GM23338 (cell line): ENCODE measurements at regions not wholly inside any gene's neighbourhood (a gene's known extent, or its start where the extent isn't known, plus 50 kb on each side); places are given as distances from the start of the nearest gene placed in this dataset.

Experiments used
- ATAC-seq: fragments of 200-7000 bp; cut with Tn5 transposase; 3 replicates; pipeline ENCODE4 v1.9.1; 2020
- DNase-seq: peaks from one replicate; pipeline ENCODE4 v3.0.0-alpha.2; 2015; ENCODE audit warnings: low spot score
- H2AFZ ChIP-seq: fragments of 200-600 bp; sonication (generic); 2 replicates; pipeline ENCODE4 v1.8.0; 2016; ENCODE audit warnings: antibody characterized with exemption, mild to moderate bottlenecking, moderate library complexity
- H3F3A ChIP-seq: fragments of 200-600 bp; sonication (generic); replicated peaks from 2 replicates; pipeline ENCODE4 v1.8.0; 2017; ENCODE audit warnings: antibody characterized with exemption, mixed run types, low read depth
- H3K27ac ChIP-seq: fragments of 200-600 bp; sonication (generic); 2 replicates; pipeline ENCODE4 v1.6.1; 2016; ENCODE audit warnings: low read depth
- H3K27me3 ChIP-seq: fragments of 200-600 bp; sonication (generic); 2 replicates; pipeline ENCODE4 v1.8.0; 2016; ENCODE audit warnings: mild to moderate bottlenecking, mixed run types, moderate library complexity; ENCODE audit not compliant: insufficient read depth
- H3K36me3 ChIP-seq: fragments of 200-600 bp; sonication (generic); 2 replicates; pipeline ENCODE4 v1.8.0; 2016; ENCODE audit warnings: mild to moderate bottlenecking; ENCODE audit not compliant: insufficient read depth
- H3K4me1 ChIP-seq: fragments of 200-600 bp; sonication (generic); 2 replicates; pipeline ENCODE4 v1.8.0; 2016; ENCODE audit warnings: mild to moderate bottlenecking, moderate library complexity; ENCODE audit not compliant: insufficient read depth
- H3K4me2 ChIP-seq: fragments of 200-600 bp; sonication (generic); 2 replicates; pipeline ENCODE4 v1.7.1; 2017; ENCODE audit warnings: mixed run types
- H3K4me3 ChIP-seq: fragments of 200-600 bp; sonication (generic); 2 replicates; pipeline ENCODE4 v1.6.1; 2016; ENCODE audit warnings: mixed run types
- H3K79me2 ChIP-seq: fragments of 200-600 bp; sonication (generic); replicated peaks from 2 replicates; pipeline ENCODE4 v1.8.0; 2017; ENCODE audit warnings: mild to moderate bottlenecking; ENCODE audit not compliant: insufficient read depth
- H3K9me2 ChIP-seq: fragments of 200-600 bp; sonication (generic); 2 replicates; pipeline ENCODE4 v1.8.0; 2017; ENCODE audit not compliant: insufficient read depth
- H4K20me1 ChIP-seq: fragments of 200-600 bp; sonication (generic); replicated peaks from 2 replicates; pipeline ENCODE4 v1.8.0; 2017; ENCODE audit warnings: mild to moderate bottlenecking; ENCODE audit not compliant: insufficient read depth
- H3K27ac Mint-ChIP-seq: 2 replicates; pipeline ENCODE4 v1.8.0; 2020; ENCODE audit warnings: inconsistent platforms, mild to moderate bottlenecking, moderate library complexity, mixed read lengths
- H3K27me3 Mint-ChIP-seq: 3 replicates; pipeline ENCODE4 v1.8.0; 2022; ENCODE audit warnings: low read depth, mild to moderate bottlenecking, moderate library complexity, mixed read lengths, inconsistent platforms; ENCODE audit not compliant: insufficient read depth, poor library complexity
- H3K36me3 Mint-ChIP-seq: 3 replicates; pipeline ENCODE4 v1.8.0; 2021; ENCODE audit warnings: low read depth, mild to moderate bottlenecking, inconsistent platforms, moderate library complexity, mixed read lengths
- H3K4me1 Mint-ChIP-seq: 3 replicates; pipeline ENCODE4 v1.8.0; 2020; ENCODE audit warnings: mild to moderate bottlenecking, inconsistent platforms, mixed read lengths
- H3K4me3 Mint-ChIP-seq: 3 replicates; pipeline ENCODE4 v1.8.0; 2021; ENCODE audit warnings: moderate library complexity, mild to moderate bottlenecking, inconsistent platforms, mixed read lengths
- H3K9me3 Mint-ChIP-seq: 3 replicates; pipeline ENCODE4 v1.8.0; 2020; ENCODE audit warnings: moderate library complexity, mild to moderate bottlenecking, inconsistent platforms, mixed read lengths
- CREB1 ChIP-seq: fragments of 250-450 bp; sonication (Bioruptor Pico); IDR thresholded peaks from 2 replicates; pipeline ENCODE4 v1.5.0; 2020; ENCODE audit warnings: low read depth, mild to moderate bottlenecking, moderate library complexity
- EZH2 ChIP-seq: fragments of 200-600 bp; sonication (generic); IDR thresholded peaks from one replicate; pipeline ENCODE4 v1.8.0; 2017; ENCODE audit warnings: antibody characterized with exemption, mild to moderate bottlenecking, low read depth; ENCODE audit not compliant: unreplicated experiment
- POLR2AphosphoS5 ChIP-seq: IDR thresholded peaks from 2 replicates; pipeline ENCODE4 v1.6.1; 2016; ENCODE audit warnings: antibody characterized with exemption, low read depth
- ZNF114 ChIP-seq: fragments of 250-450 bp; sonication (Bioruptor Pico); IDR thresholded peaks from 2 replicates; pipeline ENCODE4 v1.5.0; 2020; ENCODE audit warnings: mild to moderate bottlenecking, moderate library complexity
- TF ChIP-seq, protein P1 (sequence below): fragments of 250-450 bp; sonication (Bioruptor Pico); IDR thresholded peaks from 2 replicates; pipeline ENCODE4 v1.5.0; 2020; ENCODE audit warnings: mild to moderate bottlenecking, moderate library complexity
- TF ChIP-seq, protein P2 (sequence below), 2 experiments: fragments of 200-600 bp in 1 of 2; sonication (generic) in 1 of 2; conservative IDR thresholded peaks; 2 replicates each; pipeline versions ENCODE4 v1.5.1 to v1.6.1; 2016 to 2017; ENCODE audit warnings: antibody characterized with exemption in 2 of 2, low read depth in 2 of 2, mild to moderate bottlenecking in 2 of 2, moderate library complexity in 1 of 2

DNA sequence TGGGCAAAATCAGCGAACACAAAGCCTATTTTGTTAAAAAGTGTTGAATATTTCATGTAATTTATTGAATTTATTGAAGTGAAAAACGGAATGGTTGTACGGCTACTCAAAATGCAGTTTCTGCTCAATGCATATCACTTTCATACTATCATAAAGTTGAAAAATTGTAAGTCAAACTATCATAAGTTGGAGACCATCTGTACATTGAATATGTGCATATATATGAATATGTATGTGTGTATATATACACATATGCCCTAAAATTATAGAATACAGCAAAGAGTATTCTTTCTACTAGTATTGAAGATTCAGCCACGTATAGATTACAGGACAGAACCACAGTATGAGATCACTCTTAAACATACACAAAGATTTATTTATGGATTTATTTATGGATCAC, 499.0 kb upstream of the SULF2 start (continued):
- TF ChIP-seq, protein P1, sequence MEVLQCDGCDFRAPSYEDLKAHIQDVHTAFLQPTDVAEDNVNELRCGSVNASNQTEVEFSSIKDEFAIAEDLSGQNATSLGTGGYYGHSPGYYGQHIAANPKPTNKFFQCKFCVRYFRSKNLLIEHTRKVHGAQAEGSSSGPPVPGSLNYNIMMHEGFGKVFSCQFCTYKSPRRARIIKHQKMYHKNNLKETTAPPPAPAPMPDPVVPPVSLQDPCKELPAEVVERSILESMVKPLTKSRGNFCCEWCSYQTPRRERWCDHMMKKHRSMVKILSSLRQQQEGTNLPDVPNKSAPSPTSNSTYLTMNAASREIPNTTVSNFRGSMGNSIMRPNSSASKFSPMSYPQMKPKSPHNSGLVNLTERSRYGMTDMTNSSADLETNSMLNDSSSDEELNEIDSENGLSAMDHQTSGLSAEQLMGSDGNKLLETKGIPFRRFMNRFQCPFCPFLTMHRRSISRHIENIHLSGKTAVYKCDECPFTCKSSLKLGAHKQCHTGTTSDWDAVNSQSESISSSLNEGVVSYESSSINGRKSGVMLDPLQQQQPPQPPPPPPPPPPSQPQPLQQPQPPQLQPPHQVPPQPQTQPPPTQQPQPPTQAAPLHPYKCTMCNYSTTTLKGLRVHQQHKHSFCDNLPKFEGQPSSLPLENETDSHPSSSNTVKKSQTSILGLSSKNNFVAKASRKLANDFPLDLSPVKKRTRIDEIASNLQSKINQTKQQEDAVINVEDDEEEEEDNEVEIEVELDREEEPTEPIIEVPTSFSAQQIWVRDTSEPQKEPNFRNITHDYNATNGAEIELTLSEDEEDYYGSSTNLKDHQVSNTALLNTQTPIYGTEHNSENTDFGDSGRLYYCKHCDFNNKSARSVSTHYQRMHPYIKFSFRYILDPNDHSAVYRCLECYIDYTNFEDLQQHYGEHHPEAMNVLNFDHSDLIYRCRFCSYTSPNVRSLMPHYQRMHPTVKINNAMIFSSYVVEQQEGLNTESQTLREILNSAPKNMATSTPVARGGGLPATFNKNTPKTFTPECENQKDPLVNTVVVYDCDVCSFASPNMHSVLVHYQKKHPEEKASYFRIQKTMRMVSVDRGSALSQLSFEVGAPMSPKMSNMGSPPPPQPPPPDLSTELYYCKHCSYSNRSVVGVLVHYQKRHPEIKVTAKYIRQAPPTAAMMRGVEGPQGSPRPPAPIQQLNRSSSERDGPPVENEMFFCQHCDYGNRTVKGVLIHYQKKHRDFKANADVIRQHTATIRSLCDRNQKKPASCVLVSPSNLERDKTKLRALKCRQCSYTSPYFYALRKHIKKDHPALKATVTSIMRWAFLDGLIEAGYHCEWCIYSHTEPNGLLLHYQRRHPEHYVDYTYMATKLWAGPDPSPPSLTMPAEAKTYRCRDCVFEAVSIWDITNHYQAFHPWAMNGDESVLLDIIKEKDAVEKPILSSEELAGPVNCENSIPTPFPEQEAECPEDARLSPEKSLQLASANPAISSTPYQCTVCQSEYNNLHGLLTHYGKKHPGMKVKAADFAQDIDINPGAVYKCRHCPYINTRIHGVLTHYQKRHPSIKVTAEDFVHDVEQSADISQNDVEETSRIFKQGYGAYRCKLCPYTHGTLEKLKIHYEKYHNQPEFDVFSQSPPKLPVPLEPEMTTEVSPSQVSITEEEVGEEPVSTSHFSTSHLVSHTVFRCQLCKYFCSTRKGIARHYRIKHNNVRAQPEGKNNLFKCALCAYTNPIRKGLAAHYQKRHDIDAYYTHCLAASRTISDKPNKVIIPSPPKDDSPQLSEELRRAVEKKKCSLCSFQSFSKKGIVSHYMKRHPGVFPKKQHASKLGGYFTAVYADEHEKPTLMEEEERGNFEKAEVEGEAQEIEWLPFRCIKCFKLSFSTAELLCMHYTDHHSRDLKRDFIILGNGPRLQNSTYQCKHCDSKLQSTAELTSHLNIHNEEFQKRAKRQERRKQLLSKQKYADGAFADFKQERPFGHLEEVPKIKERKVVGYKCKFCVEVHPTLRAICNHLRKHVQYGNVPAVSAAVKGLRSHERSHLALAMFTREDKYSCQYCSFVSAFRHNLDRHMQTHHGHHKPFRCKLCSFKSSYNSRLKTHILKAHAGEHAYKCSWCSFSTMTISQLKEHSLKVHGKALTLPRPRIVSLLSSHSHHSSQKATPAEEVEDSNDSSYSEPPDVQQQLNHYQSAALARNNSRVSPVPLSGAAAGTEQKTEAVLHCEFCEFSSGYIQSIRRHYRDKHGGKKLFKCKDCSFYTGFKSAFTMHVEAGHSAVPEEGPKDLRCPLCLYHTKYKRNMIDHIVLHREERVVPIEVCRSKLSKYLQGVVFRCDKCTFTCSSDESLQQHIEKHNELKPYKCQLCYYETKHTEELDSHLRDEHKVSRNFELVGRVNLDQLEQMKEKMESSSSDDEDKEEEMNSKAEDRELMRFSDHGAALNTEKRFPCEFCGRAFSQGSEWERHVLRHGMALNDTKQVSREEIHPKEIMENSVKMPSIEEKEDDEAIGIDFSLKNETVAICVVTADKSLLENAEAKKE = no peak

DNA sequence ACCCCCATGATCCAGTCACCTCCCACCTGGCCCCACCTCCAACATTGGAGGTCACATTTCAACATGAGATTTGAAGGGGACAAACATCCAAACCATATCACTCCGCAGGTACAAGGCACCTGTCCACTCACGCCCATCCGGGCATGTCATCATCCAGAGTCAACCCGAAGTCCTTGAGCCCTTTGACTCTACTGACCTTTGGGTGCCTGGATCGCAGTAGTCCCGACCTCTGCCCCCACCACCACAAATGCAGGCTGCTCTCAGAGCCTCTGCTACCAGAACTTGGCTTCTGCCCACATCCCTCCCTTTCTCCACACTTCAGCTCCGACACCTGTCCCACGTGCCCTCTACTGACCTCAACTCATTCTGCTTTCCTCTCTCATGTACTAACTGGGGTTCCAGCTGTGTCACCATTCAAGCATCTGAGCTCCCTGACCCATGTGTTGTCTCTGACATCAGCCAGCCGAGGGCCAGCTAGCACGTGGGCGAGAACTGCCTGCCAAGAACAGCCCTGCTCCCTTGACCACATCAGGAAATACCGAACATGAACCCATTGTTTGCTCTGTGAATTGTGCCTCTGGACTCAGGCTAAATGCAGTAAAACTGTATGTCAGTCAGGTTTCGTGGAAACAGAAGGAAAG, 498.3 kb upstream of the SULF2 start:
- Histone ChIP-seq H3K4me3 (no peak overlapping the region), H3K79me2 (no peaks in the 10 kb centered on the region), H3K9me2 (0 out of 2 replicates have a peak, but pooled peaks cover 2% of the 10 kb centered on the region), H3K4me2 (no peak overlapping the region), H3K27me3 (no peaks in the 10 kb centered on the region), H4K20me1 (no peaks in the 10 kb centered on the region), H3K27ac (no peak overlapping the region), H3K36me3 (no peaks in the 10 kb centered on the region), H3K4me1 (peaks cover 18% of the 10 kb centered on the region), H2AFZ (no peak overlapping the region), H3F3A (no peaks in the 10 kb centered on the region)
- no peak for TF ChIP-seq ZNF114 (CRISPR knock-in tag)
- no peak for TF ChIP-seq EZH2
- TF ChIP-seq POLR2AphosphoS5 = no peak
- TF ChIP-seq, protein P2, sequence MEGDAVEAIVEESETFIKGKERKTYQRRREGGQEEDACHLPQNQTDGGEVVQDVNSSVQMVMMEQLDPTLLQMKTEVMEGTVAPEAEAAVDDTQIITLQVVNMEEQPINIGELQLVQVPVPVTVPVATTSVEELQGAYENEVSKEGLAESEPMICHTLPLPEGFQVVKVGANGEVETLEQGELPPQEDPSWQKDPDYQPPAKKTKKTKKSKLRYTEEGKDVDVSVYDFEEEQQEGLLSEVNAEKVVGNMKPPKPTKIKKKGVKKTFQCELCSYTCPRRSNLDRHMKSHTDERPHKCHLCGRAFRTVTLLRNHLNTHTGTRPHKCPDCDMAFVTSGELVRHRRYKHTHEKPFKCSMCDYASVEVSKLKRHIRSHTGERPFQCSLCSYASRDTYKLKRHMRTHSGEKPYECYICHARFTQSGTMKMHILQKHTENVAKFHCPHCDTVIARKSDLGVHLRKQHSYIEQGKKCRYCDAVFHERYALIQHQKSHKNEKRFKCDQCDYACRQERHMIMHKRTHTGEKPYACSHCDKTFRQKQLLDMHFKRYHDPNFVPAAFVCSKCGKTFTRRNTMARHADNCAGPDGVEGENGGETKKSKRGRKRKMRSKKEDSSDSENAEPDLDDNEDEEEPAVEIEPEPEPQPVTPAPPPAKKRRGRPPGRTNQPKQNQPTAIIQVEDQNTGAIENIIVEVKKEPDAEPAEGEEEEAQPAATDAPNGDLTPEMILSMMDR (conservative IDR thresholded peaks at IDR 0.05; ENCODE audit: low read depth in 2 of 2) = no peak
- TF ChIP-seq CREB1 (CRISPR knock-in tag) = no peak
- ATAC-seq (no peak), DNase-seq (no peak)
- Mint-ChIP-seq H3K27me3 (peaks cover 7% of the 10 kb centered on the region), H3K27ac (no peak overlapping the region), H3K4me1 (peaks cover 16% of the 10 kb centered on the region), H3K4me3 (no peak overlapping the region), H3K36me3 (no peaks in the 10 kb centered on the region; the same call in 2 of the 3 replicates), H3K9me3 (no peaks in the 10 kb centered on the region; the same call in 2 of the 3 replicates)
